GM21381 (cell line): ENCODE measurements at regions not wholly inside any gene's neighbourhood (a gene's known extent, or its start where the extent isn't known, plus 50 kb on each side); places are given as distances from the start of the nearest gene placed in this dataset.

Source experiments
- ATAC-seq: cut with Tn5 transposase; IDR thresholded peaks from one replicate; pipeline ENCODE4 v1.9.1; 2021; ENCODE audit warnings: mild to moderate bottlenecking, moderate library complexity; ENCODE audit not compliant: unreplicated experiment

GRCh38 chr4:153034681-153035080 lies 98.6 kb downstream of the FHDC1 start:
- no peak for ATAC-seq

GRCh38 chr4:153036931-153037482 lies 100.9 kb downstream of the FHDC1 start:
- no peak for ATAC-seq

GRCh38 chr4:153038623-153039311 lies 102.6 kb downstream of the FHDC1 start:
- ATAC-seq: no peak

- no peak for ATAC-seq
Measured at GRCh38 chr4:153039542-153040185, 103.5 kb downstream of the FHDC1 start.

- ATAC-seq: no peak
Measured at GRCh38 chr4:153040677-153041076, 104.6 kb downstream of the FHDC1 start.

GRCh38 chr4:153044036-153044435 lies 107.9 kb downstream of the FHDC1 start:
- no peak for ATAC-seq

GRCh38 chr4:153045111-153045982 lies 109.2 kb downstream of the FHDC1 start:
- peak; percentile 62 for ATAC-seq

GRCh38 chr4:153058671-153059060 lies 122.5 kb downstream of the FHDC1 start:
- no peak for ATAC-seq

- no peak for ATAC-seq
Measured at GRCh38 chr4:153060196-153060595, 124.1 kb downstream of the FHDC1 start.

GRCh38 chr4:153061971-153062370 lies 125.8 kb downstream of the FHDC1 start:
- no peak for ATAC-seq

- ATAC-seq: no peak
Measured at GRCh38 chr4:153062652-153063168, 126.6 kb downstream of the FHDC1 start.

- no peak for ATAC-seq
Measured at GRCh38 chr4:153063490-153063889, 127.4 kb downstream of the FHDC1 start.

GRCh38 chr4:153064571-153064970 lies 128.4 kb downstream of the FHDC1 start:
- no peak for ATAC-seq

GRCh38 chr4:153065276-153065675 lies 129.2 kb downstream of the FHDC1 start:
- ATAC-seq: no peak

GRCh38 chr4:153067376-153067775 lies 131.3 kb downstream of the FHDC1 start:
- ATAC-seq: no peak

- ATAC-seq: no peak
Measured at GRCh38 chr4:153068751-153069150, 132.6 kb downstream of the FHDC1 start.

- ATAC-seq: no peak
Measured at GRCh38 chr4:153071958-153072598, 132.2 kb upstream of the TRIM2 start.

GRCh38 chr4:153072661-153073060 lies 131.6 kb upstream of the TRIM2 start:
- ATAC-seq: no peak

- ATAC-seq: no peak
Measured at GRCh38 chr4:153074486-153074885, 129.8 kb upstream of the TRIM2 start.

GRCh38 chr4:153074936-153075630 lies 129.2 kb upstream of the TRIM2 start:
- ATAC-seq: no peak
